H1 (cell line): ENCODE measurements at regions not wholly inside any gene's neighbourhood (a gene's known extent, or its start where the extent isn't known, plus 50 kb on each side); places are given as distances from the start of the nearest gene placed in this dataset.

ENCODE experiments used
- CTCF ChIA-PET: fragments of 300-600 bp; sonication (Branson Sonifier 250); formaldehyde crosslinking; loops from one replicate; lab custom pipeline; 2021; ENCODE audit not compliant: partially characterized antibody; lab: Charles Lee
- POLR2A ChIA-PET: fragments of 300-600 bp; sonication (Branson Sonifier 250); formaldehyde crosslinking; loops from one replicate; lab custom pipeline; 2021; ENCODE audit warnings: inconsistent platforms; ENCODE audit not compliant: partially characterized antibody; lab: Charles Lee
- DNase-seq, 2 experiments: peaks; one replicate each; pipeline versions ENCODE4 v3.0.0 to v3.0.0-alpha.2; 2010 to 2022; ENCODE audit warnings: low spot score in 2 of 2, low read depth in 1 of 2, mixed read lengths in 1 of 2
- FAIRE-seq: peaks from 2 replicates; lab custom pipeline; 2011; peaks lifted over from hg19 to GRCh38; lab: Jason Lieb, UNC
- H2AFZ ChIP-seq: 2 replicates; pipeline ENCODE4 v1.8.1; 2012; ENCODE audit warnings: low read length, inconsistent platforms
- H2AK5ac ChIP-seq: 2 replicates; pipeline ENCODE4 v1.6.1; 2013; ENCODE audit warnings: low read depth, low read length
- H2BK120ac ChIP-seq: replicated peaks from 2 replicates; pipeline ENCODE3; 2013; ENCODE audit warnings: low read depth, low read length, inconsistent platforms
- H2BK12ac ChIP-seq: 2 replicates; pipeline ENCODE4 v1.6.1; 2013; ENCODE audit warnings: low read depth, low read length
- H2BK15ac ChIP-seq: 2 replicates; pipeline ENCODE4 v1.6.1; 2013; ENCODE audit warnings: low read length
- H2BK20ac ChIP-seq: 2 replicates; pipeline ENCODE4 v1.6.1; 2013; ENCODE audit warnings: low read length
- H2BK5ac ChIP-seq: 2 replicates; pipeline ENCODE4 v1.6.1; 2013; ENCODE audit warnings: low read depth, low read length
- H3K14ac ChIP-seq: 2 replicates; pipeline ENCODE4 v1.6.1; 2013; ENCODE audit warnings: inconsistent platforms; ENCODE audit not compliant: insufficient read length
- H3K18ac ChIP-seq: 2 replicates; pipeline ENCODE4 v1.6.1; 2013; ENCODE audit warnings: low read length; ENCODE audit errors: extremely low read depth
- H3K23ac ChIP-seq: 2 replicates; pipeline ENCODE4 v1.6.1; 2013; ENCODE audit warnings: inconsistent platforms; ENCODE audit not compliant: insufficient read length
- H3K23me2 ChIP-seq: 2 replicates; pipeline ENCODE4 v1.6.1; 2013; ENCODE audit warnings: low read depth, low read length
- H3K27ac ChIP-seq: 2 replicates; pipeline ENCODE4 v1.6.1; 2011; ENCODE audit warnings: low read depth, low read length, inconsistent platforms
- H3K27me3 ChIP-seq, 4 experiments: replicated peaks in 1 of 4; 1 replicate in 1 of 4; 2 replicates in 3 of 4; pipeline versions ENCODE4 v1.6.1 to v1.8.1; 2011 to 2013; ENCODE audit warnings: low read length in 3 of 4, mild to moderate bottlenecking in 3 of 4, inconsistent platforms in 2 of 4, mixed read lengths in 2 of 4, moderate library complexity in 1 of 4; ENCODE audit not compliant: control insufficient read depth in 3 of 4, insufficient read depth in 3 of 4; ENCODE audit errors: extremely low read depth in 1 of 4
- H3K36me3 ChIP-seq, 4 experiments: 2 replicates each; pipeline versions ENCODE4 v1.6.1 to v1.8.1; 2011 to 2013; ENCODE audit warnings: mild to moderate bottlenecking in 4 of 4, low read length in 3 of 4, moderate library complexity in 2 of 4, control low read depth in 1 of 4, inconsistent platforms in 1 of 4; ENCODE audit not compliant: insufficient read depth in 4 of 4, control insufficient read depth in 2 of 4
- H3K4ac ChIP-seq: replicated peaks from 2 replicates; pipeline ENCODE3; 2013; ENCODE audit warnings: low read length, low read depth, mixed read lengths, inconsistent platforms; ENCODE audit not compliant: insufficient read length
- H3K4me1 ChIP-seq, 4 experiments: replicated peaks in 1 of 4; 1 replicate in 1 of 4; 2 replicates in 3 of 4; pipeline versions ENCODE4 v1.6.1 to v1.8.1; 2011 to 2013; ENCODE audit warnings: low read length in 3 of 4, inconsistent platforms in 2 of 4, mixed read lengths in 1 of 4; ENCODE audit not compliant: insufficient read depth in 4 of 4, control insufficient read depth in 3 of 4
- H3K4me2 ChIP-seq, 2 experiments: 2 replicates each; pipeline versions ENCODE4 v1.6.1 to v1.8.1; 2011 to 2013; ENCODE audit warnings: low read depth in 2 of 2, low read length in 2 of 2, control low read depth in 1 of 2, inconsistent platforms in 1 of 2, mild to moderate bottlenecking in 1 of 2; ENCODE audit not compliant: insufficient read depth in 1 of 2
- H3K4me3 ChIP-seq, 4 experiments: fragments of 200-600, 300-600 bp in 1 of 4; sonication (generic), shearing (Covaris generic), sonication (Bioruptor Twin) in 1 of 4; 2 replicates each; pipeline versions ENCODE4 v1.5.1 to v1.8.1; 2011 to 2016; ENCODE audit warnings: low read length in 4 of 4, low read depth in 3 of 4, control low read depth in 2 of 4, inconsistent platforms in 2 of 4, mild to moderate bottlenecking in 2 of 4, mixed read lengths in 1 of 4, moderate library complexity in 1 of 4; ENCODE audit not compliant: insufficient read depth in 2 of 4; ENCODE audit errors: extremely low read depth in 1 of 4
- H3K56ac ChIP-seq: replicated peaks from 2 replicates; pipeline ENCODE3; 2013; ENCODE audit warnings: low read depth, mild to moderate bottlenecking, mixed read lengths, low read length, inconsistent platforms; ENCODE audit not compliant: insufficient read length
- H3K79me1 ChIP-seq: 2 replicates; pipeline ENCODE4 v1.6.1; 2013; ENCODE audit warnings: low read depth, low read length, control low read depth
- H3K79me2 ChIP-seq, 2 experiments: 2 replicates each; pipeline versions ENCODE4 v1.6.1 to v1.8.1; 2012 to 2013; ENCODE audit warnings: low read length in 2 of 2, mild to moderate bottlenecking in 2 of 2, inconsistent platforms in 1 of 2; ENCODE audit not compliant: insufficient read depth in 2 of 2, control insufficient read depth in 1 of 2
- H3K9ac ChIP-seq, 4 experiments: replicated peaks in 1 of 4; 1 replicate in 1 of 4; 2 replicates in 3 of 4; pipeline versions ENCODE4 v1.6.1 to v1.8.1; 2011 to 2013; ENCODE audit warnings: low read depth in 3 of 4, low read length in 3 of 4, control low read depth in 2 of 4, mild to moderate bottlenecking in 2 of 4, moderate library complexity in 2 of 4, inconsistent platforms in 1 of 4; ENCODE audit errors: extremely low read depth in 1 of 4
- H3K9me3 ChIP-seq, 2 experiments: 2 replicates each; pipeline versions ENCODE4 v1.6.1 to v1.8.1; 2012 to 2013; ENCODE audit warnings: mild to moderate bottlenecking in 2 of 2, moderate library complexity in 2 of 2, control low read depth in 1 of 2, inconsistent platforms in 1 of 2, low read depth in 1 of 2, low read length in 1 of 2, mixed read lengths in 1 of 2; ENCODE audit not compliant: insufficient read depth in 2 of 2
- H4K20me1 ChIP-seq, 2 experiments: replicated peaks in 1 of 2; 2 replicates each; pipeline versions ENCODE3 to v1.8.1; 2011 to 2013; ENCODE audit warnings: inconsistent platforms in 2 of 2, low read length in 2 of 2, mild to moderate bottlenecking in 1 of 2; ENCODE audit not compliant: insufficient read depth in 2 of 2, control insufficient read depth in 1 of 2
- H4K5ac ChIP-seq: 2 replicates; pipeline ENCODE4 v1.6.1; 2013; ENCODE audit warnings: low read length, low read depth, mixed read lengths, inconsistent platforms; ENCODE audit not compliant: insufficient read length
- H4K8ac ChIP-seq: 2 replicates; pipeline ENCODE4 v1.8.0; 2013; ENCODE audit warnings: mild to moderate bottlenecking, moderate library complexity, low read length, inconsistent platforms; ENCODE audit not compliant: insufficient read depth; ENCODE audit errors: extremely low read depth
- H4K91ac ChIP-seq: replicated peaks from 2 replicates; pipeline ENCODE3; 2013; ENCODE audit warnings: low read length, mixed read lengths, inconsistent platforms; ENCODE audit not compliant: insufficient read length
- CHD1 ChIP-seq: IDR thresholded peaks from 2 replicates; pipeline ENCODE4 v1.6.1; 2012; ENCODE audit warnings: low read depth, low read length, improper control_type of control experiment
- CHD2 ChIP-seq: IDR thresholded peaks from 2 replicates; pipeline ENCODE4 v1.6.1; 2012; ENCODE audit warnings: low read length, improper control_type of control experiment
- EGR1 ChIP-seq: IDR thresholded peaks from 2 replicates; pipeline ENCODE4 v1.6.1; 2011; ENCODE audit warnings: low read depth, low read length, borderline replicate concordance
- JUND ChIP-seq: IDR thresholded peaks from 2 replicates; pipeline ENCODE4 v1.6.1; 2011; ENCODE audit warnings: mild to moderate bottlenecking, improper control_type of control experiment, low read length
- MAFK ChIP-seq: IDR thresholded peaks from 2 replicates; pipeline ENCODE4 v1.6.1; 2012; ENCODE audit warnings: low read depth, mild to moderate bottlenecking, improper control_type of control experiment, low read length
- SP1 ChIP-seq: IDR thresholded peaks from 2 replicates; pipeline ENCODE4 v1.6.1; 2011; ENCODE audit warnings: low read depth, low read length
- TAF7 ChIP-seq: optimal IDR thresholded peaks from 2 replicates; pipeline ENCODE3; 2011; ENCODE audit warnings: low read depth, mild to moderate bottlenecking, inconsistent platforms, low read length, moderate library complexity, borderline replicate concordance
- TCF12 ChIP-seq: IDR thresholded peaks from 2 replicates; pipeline ENCODE4 v1.6.1; 2011; ENCODE audit warnings: low read depth, mild to moderate bottlenecking, low read length
- ZNF274 ChIP-seq: IDR thresholded peaks from 2 replicates; pipeline ENCODE4 v1.7.0; 2012; ENCODE audit warnings: low read length, borderline replicate concordance; ENCODE audit errors: extremely low read depth
- WGBS, 2 experiments: shearing (Covaris generic) in 1 of 2; methylation state at CpG; one replicate each; pipeline versions ENCODE4 v1.1.6 to v1.1.7; 2013 to 2015; ENCODE audit warnings: low lambda C conversion rate in 2 of 2, mixed read lengths in 2 of 2, inconsistent platforms in 1 of 2, low coverage in 1 of 2, missing lambda C conversion rate in 1 of 2; ENCODE audit not compliant: insufficient replicate concordance in 2 of 2, insufficient coverage in 1 of 2, insufficient read length in 1 of 2; ENCODE audit errors: extremely low coverage in 1 of 2, missing lambda C conversion rate in 1 of 2; 5-methylcytosine and 5-hydroxymethylcytosine counted together
- TF ChIP-seq, protein P1 (sequence below), 3 experiments: IDR thresholded peaks; 1 replicate in 2 of 3; 2 replicates in 1 of 3; pipeline versions ENCODE4 v1.5.1 to v1.6.1; 2011; ENCODE audit warnings: low read length in 3 of 3, mild to moderate bottlenecking in 3 of 3, inconsistent platforms in 2 of 3, low read depth in 1 of 3, moderate library complexity in 1 of 3; ENCODE audit not compliant: insufficient read depth in 1 of 3; ENCODE audit errors: control extremely low read depth in 1 of 3
- TF ChIP-seq, protein P2 (sequence below): IDR thresholded peaks from 2 replicates; pipeline ENCODE4 v1.6.1; 2011; ENCODE audit warnings: low read depth, mild to moderate bottlenecking, low read length; ENCODE audit not compliant: insufficient read depth

DNA sequence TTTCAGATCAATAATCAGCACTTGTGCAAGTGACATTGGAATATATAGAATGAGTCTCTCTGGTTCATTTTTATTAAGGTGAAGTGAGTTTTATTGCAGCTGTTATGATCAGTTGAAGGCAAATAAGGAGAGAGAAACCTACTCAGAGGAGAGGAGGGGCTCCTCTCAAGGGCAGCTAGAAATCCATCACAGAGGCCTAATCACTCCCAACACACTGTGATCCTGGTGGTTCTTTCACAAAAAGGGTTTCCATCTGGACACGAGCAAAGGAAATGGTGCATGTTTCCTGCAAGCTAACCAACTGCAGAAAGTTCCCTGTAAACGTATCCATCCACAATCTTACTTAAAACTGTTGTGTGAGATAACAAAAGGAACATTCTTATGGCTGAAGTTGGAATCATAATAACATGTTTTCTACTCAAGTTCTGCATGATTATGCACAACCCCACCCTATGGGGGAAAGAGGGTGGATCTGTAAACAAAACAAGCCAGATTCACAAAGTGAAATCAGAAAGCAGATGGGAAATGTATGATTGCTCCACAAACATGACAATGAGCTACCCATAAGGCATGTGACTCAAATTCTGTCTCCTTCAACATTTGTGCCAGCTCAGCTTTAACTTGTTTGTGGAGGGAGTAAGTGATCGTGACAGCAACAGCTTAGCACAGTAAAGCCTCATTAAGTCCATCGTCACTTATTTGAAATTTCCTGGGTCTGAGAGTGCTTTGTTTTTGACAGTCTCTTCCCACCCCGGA is 141.2 kb upstream of the ST6GALNAC5 start:
- Histone ChIP-seq H4K20me1 (no peaks in the 10 kb centered on the region), H4K5ac (no peak overlapping the region), H3K27ac (no peak overlapping the region), H2BK120ac (no peak overlapping the region), H3K79me1 (no peaks in the 10 kb centered on the region), H3K4me1 (no peaks in the 10 kb centered on the region), H3K4ac (no peak overlapping the region), H3K36me3 (no peaks in the 10 kb centered on the region), H3K27me3 (no peaks in the 10 kb centered on the region), H3K14ac (no peak overlapping the region), H3K23ac (no peak overlapping the region), H4K8ac (no peak overlapping the region), H3K18ac (no peak overlapping the region), H2BK5ac (no peak overlapping the region), H3K79me2 (no peaks in the 10 kb centered on the region), H2AK5ac (no peak overlapping the region), H3K9me3 (no peaks in the 10 kb centered on the region), H3K9ac (no peak overlapping the region), H2BK20ac (no peak overlapping the region), H2BK15ac (no peak overlapping the region), H3K4me3 (no peak overlapping the region), H4K91ac (no peak overlapping the region), H2BK12ac (no peak overlapping the region), H3K56ac (no peak overlapping the region), H2AFZ (peak overlapping the region; percentile 70), H3K4me2 (no peak overlapping the region), H3K23me2 (no peaks in the 10 kb centered on the region)
- WGBS, 2 experiments = 93% methylated on average over 5 of the region's 5 CpGs; no CpG with 5 or more reads in 1 of the 2 experiments
- CTCF ChIA-PET = interaction anchor here (0.6 to 0.9 kb wide), 2 partner anchors 52 to 808 kb away, joined by 3 to 6 read pairs; no protein-coding TSS in a partner anchor
- POLR2A ChIA-PET = no interaction called here
- FAIRE-seq (no peak), DNase-seq (no peak)
- TF ChIP-seq, protein P1, sequence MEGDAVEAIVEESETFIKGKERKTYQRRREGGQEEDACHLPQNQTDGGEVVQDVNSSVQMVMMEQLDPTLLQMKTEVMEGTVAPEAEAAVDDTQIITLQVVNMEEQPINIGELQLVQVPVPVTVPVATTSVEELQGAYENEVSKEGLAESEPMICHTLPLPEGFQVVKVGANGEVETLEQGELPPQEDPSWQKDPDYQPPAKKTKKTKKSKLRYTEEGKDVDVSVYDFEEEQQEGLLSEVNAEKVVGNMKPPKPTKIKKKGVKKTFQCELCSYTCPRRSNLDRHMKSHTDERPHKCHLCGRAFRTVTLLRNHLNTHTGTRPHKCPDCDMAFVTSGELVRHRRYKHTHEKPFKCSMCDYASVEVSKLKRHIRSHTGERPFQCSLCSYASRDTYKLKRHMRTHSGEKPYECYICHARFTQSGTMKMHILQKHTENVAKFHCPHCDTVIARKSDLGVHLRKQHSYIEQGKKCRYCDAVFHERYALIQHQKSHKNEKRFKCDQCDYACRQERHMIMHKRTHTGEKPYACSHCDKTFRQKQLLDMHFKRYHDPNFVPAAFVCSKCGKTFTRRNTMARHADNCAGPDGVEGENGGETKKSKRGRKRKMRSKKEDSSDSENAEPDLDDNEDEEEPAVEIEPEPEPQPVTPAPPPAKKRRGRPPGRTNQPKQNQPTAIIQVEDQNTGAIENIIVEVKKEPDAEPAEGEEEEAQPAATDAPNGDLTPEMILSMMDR (IDR thresholded peaks at IDR 0.05; ENCODE audit: control extremely low read depth in 1 of 3, insufficient read depth in 1 of 3, low read depth in 1 of 3, low read length in 3 of 3) = no peak
- TF ChIP-seq JUND (no peak), MAFK (no peak), CHD2 (no peak), TCF12 (no peak), EGR1 (no peak), TAF7 (no peak), ZNF274 (no peak), SP1 (no peak), CHD1 (no peak)
- TF ChIP-seq, protein P2, sequence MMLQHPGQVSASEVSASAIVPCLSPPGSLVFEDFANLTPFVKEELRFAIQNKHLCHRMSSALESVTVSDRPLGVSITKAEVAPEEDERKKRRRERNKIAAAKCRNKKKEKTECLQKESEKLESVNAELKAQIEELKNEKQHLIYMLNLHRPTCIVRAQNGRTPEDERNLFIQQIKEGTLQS = no peak
